ENCODE measurements at regions not wholly inside any gene's neighbourhood (a gene's known extent, or its start where the extent isn't known, plus 50 kb on each side); places are given as distances from the start of the nearest gene placed in this dataset.
"Not testable (repeated sequence)": the region's sequence is repeated elsewhere in the genome, so short reads cannot be mapped to it uniquely, and the experiment has no call there.

- Mint-ChIP-seq H3K4me3 (no peak overlapping the region), H3K27ac (no peak overlapping the region), H3K27me3 (ENCODE audit: low read depth) (no peaks in the 10 kb centered on the region), H3K36me3 (ENCODE audit: low read depth) (no peaks in the 10 kb centered on the region), H3K9me3 (no peaks in the 10 kb centered on the region), H3K4me1 (ENCODE audit: low read depth) (peaks cover 18% of the 10 kb centered on the region)
- DNase-seq = no peak
- CTCF ChIA-PET = no interaction called here
- intact Hi-C loops (cut with micrococcal nuclease) = no loop called here
These were observed 93.9 kb downstream of the CDC7 start for GRCh38 chr1:91594383-91595055.

- no peaks in the 10 kb centered on the region for H3K27me3 Mint-ChIP-seq (ENCODE audit: low read depth)
- H3K36me3 Mint-ChIP-seq (ENCODE audit: low read depth) = no peaks in the 10 kb centered on the region
- no peak for DNase-seq
- peaks cover 13% of the 10 kb centered on the region for H3K4me1 Mint-ChIP-seq (ENCODE audit: low read depth)
- intact Hi-C loops (cut with micrococcal nuclease) = no loop called here
- no peak overlapping the region for H3K27ac Mint-ChIP-seq
- no peak overlapping the region for H3K4me3 Mint-ChIP-seq
- H3K9me3 Mint-ChIP-seq = no peaks in the 10 kb centered on the region
- CTCF ChIA-PET = no interaction called here
These were observed 95.8 kb downstream of the CDC7 start for GRCh38 chr1:91596474-91596873.

- H3K27ac Mint-ChIP-seq = no peak overlapping the region
- intact Hi-C loops (cut with micrococcal nuclease) = no loop called here
- no peaks in the 10 kb centered on the region for H3K27me3 Mint-ChIP-seq (ENCODE audit: low read depth)
- CTCF ChIA-PET = no interaction called here
- H3K4me1 Mint-ChIP-seq (ENCODE audit: low read depth) = peaks cover 6% of the 10 kb centered on the region
- H3K9me3 Mint-ChIP-seq = no peaks in the 10 kb centered on the region
- H3K4me3 Mint-ChIP-seq = no peak overlapping the region
- DNase-seq = no peak
- H3K36me3 Mint-ChIP-seq (ENCODE audit: low read depth) = no peaks in the 10 kb centered on the region
These were observed 96.6 kb downstream of the CDC7 start for GRCh38 chr1:91597215-91597614.

GRCh38 chr1:91600431-91601337 lies 100.0 kb downstream of the CDC7 start:
- Mint-ChIP-seq H3K9me3 (no peaks in the 10 kb centered on the region), H3K4me1 (ENCODE audit: low read depth) (no peaks in the 10 kb centered on the region), H3K36me3 (ENCODE audit: low read depth) (no peaks in the 10 kb centered on the region), H3K27ac (no peak overlapping the region), H3K4me3 (no peak overlapping the region), H3K27me3 (ENCODE audit: low read depth) (no peaks in the 10 kb centered on the region)
- no peak for DNase-seq
- CTCF ChIA-PET = no interaction called here
- intact Hi-C loops (cut with micrococcal nuclease) = no loop called here

GRCh38 chr1:91601554-91602376 lies 101.1 kb downstream of the CDC7 start:
- H3K4me1 Mint-ChIP-seq (ENCODE audit: low read depth) = no peaks in the 10 kb centered on the region
- CTCF ChIA-PET = no interaction called here
- no peak overlapping the region for H3K27ac Mint-ChIP-seq
- intact Hi-C loops (cut with micrococcal nuclease) = no loop called here
- DNase-seq = no peak
- no peak overlapping the region for H3K4me3 Mint-ChIP-seq
- H3K9me3 Mint-ChIP-seq = no peaks in the 10 kb centered on the region
- no peaks in the 10 kb centered on the region for H3K27me3 Mint-ChIP-seq (ENCODE audit: low read depth)
- H3K36me3 Mint-ChIP-seq (ENCODE audit: low read depth) = no peaks in the 10 kb centered on the region

GRCh38 chr1:91603409-91603808 lies 102.8 kb downstream of the CDC7 start:
- CTCF ChIA-PET = no interaction called here
- Mint-ChIP-seq H3K4me1 (ENCODE audit: low read depth) (no peaks in the 10 kb centered on the region), H3K36me3 (ENCODE audit: low read depth) (no peaks in the 10 kb centered on the region), H3K9me3 (no peaks in the 10 kb centered on the region), H3K27me3 (ENCODE audit: low read depth) (no peaks in the 10 kb centered on the region), H3K4me3 (no peak overlapping the region), H3K27ac (no peak overlapping the region)
- no peak for DNase-seq
- intact Hi-C loops (cut with micrococcal nuclease) = no loop called here

GRCh38 chr1:91604632-91605031 lies 104.0 kb downstream of the CDC7 start:
- Mint-ChIP-seq H3K4me1 (ENCODE audit: low read depth) (no peaks in the 10 kb centered on the region), H3K27ac (no peak overlapping the region), H3K36me3 (ENCODE audit: low read depth) (no peaks in the 10 kb centered on the region), H3K4me3 (no peak overlapping the region), H3K27me3 (ENCODE audit: low read depth) (no peaks in the 10 kb centered on the region), H3K9me3 (no peaks in the 10 kb centered on the region)
- CTCF ChIA-PET = no interaction called here
- no peak for DNase-seq
- intact Hi-C loops (cut with micrococcal nuclease) = no loop called here

- H3K4me1 Mint-ChIP-seq (ENCODE audit: low read depth) = no peaks in the 10 kb centered on the region
- no peaks in the 10 kb centered on the region for H3K9me3 Mint-ChIP-seq
- no peaks in the 10 kb centered on the region for H3K36me3 Mint-ChIP-seq (ENCODE audit: low read depth)
- no peak for DNase-seq
- intact Hi-C loops (cut with micrococcal nuclease) = no loop called here
- H3K27me3 Mint-ChIP-seq (ENCODE audit: low read depth) = no peaks in the 10 kb centered on the region
- no peak overlapping the region for H3K4me3 Mint-ChIP-seq
- H3K27ac Mint-ChIP-seq = no peak overlapping the region
- CTCF ChIA-PET = interaction anchor here (0.6 kb wide), 1 partner anchor 155 kb away, joined by 4 read pairs; no protein-coding TSS in a partner anchor
These were observed 104.9 kb downstream of the CDC7 start for GRCh38 chr1:91605566-91605965.

GRCh38 chr1:91606546-91607078 lies 106.0 kb downstream of the CDC7 start:
- no peaks in the 10 kb centered on the region for H3K9me3 Mint-ChIP-seq
- H3K4me3 Mint-ChIP-seq = no peak overlapping the region
- DNase-seq = no peak
- H3K4me1 Mint-ChIP-seq (ENCODE audit: low read depth) = no peaks in the 10 kb centered on the region
- CTCF ChIA-PET = no interaction called here
- intact Hi-C loops (cut with micrococcal nuclease) = no loop called here
- no peaks in the 10 kb centered on the region for H3K27me3 Mint-ChIP-seq (ENCODE audit: low read depth)
- H3K27ac Mint-ChIP-seq = no peak overlapping the region
- H3K36me3 Mint-ChIP-seq (ENCODE audit: low read depth) = no peaks in the 10 kb centered on the region

GRCh38 chr1:91607686-91608085 lies 107.0 kb downstream of the CDC7 start:
- H3K27me3 Mint-ChIP-seq (ENCODE audit: low read depth); H3K4me1 Mint-ChIP-seq (ENCODE audit: low read depth); intact Hi-C loops (cut with micrococcal nuclease); DNase-seq; H3K27ac Mint-ChIP-seq; H3K36me3 Mint-ChIP-seq (ENCODE audit: low read depth); H3K4me3 Mint-ChIP-seq; CTCF ChIA-PET; H3K9me3 Mint-ChIP-seq: not testable (repeated sequence)

GRCh38 chr1:91608876-91609275 lies 108.2 kb downstream of the CDC7 start:
- Mint-ChIP-seq H3K4me3 (no peak overlapping the region), H3K27me3 (ENCODE audit: low read depth) (no peaks in the 10 kb centered on the region), H3K27ac (no peak overlapping the region), H3K36me3 (ENCODE audit: low read depth) (no peaks in the 10 kb centered on the region), H3K9me3 (no peaks in the 10 kb centered on the region), H3K4me1 (ENCODE audit: low read depth) (peaks cover 2% of the 10 kb centered on the region)
- DNase-seq = no peak
- CTCF ChIA-PET = no interaction called here
- intact Hi-C loops (cut with micrococcal nuclease) = no loop called here

GRCh38 chr1:91609551-91609950 lies 108.9 kb downstream of the CDC7 start:
- intact Hi-C loops (cut with micrococcal nuclease) = no loop called here
- CTCF ChIA-PET = no interaction called here
- Mint-ChIP-seq H3K27ac (no peak overlapping the region), H3K27me3 (ENCODE audit: low read depth) (no peaks in the 10 kb centered on the region), H3K4me1 (ENCODE audit: low read depth) (peaks cover 2% of the 10 kb centered on the region), H3K4me3 (no peak overlapping the region), H3K9me3 (no peaks in the 10 kb centered on the region), H3K36me3 (ENCODE audit: low read depth) (no peaks in the 10 kb centered on the region)
- DNase-seq = no peak

All from activated naive CD4-positive, alpha-beta T cell treated with anti-CD3 and anti-CD28 coated beads for 36 hours (primary cell).